ENCODE measurements at regions not wholly inside any gene's neighbourhood (a gene's known extent, or its start where the extent isn't known, plus 50 kb on each side); places are given as distances from the start of the nearest gene placed in this dataset.

- H3K27me3 ChIP-seq (ENCODE audit: insufficient read depth, low read depth, low read length) = no peaks in the 10 kb centered on the region
- H3K9me3 ChIP-seq (ENCODE audit: low read length) = no peaks in the 10 kb centered on the region
- H3K9ac ChIP-seq (ENCODE audit: low read length) = no peak overlapping the region
- H3K4me2 ChIP-seq (ENCODE audit: low read length) = no peak overlapping the region
- H3K36me3 ChIP-seq (ENCODE audit: insufficient read depth, low read length) = no peaks in the 10 kb centered on the region
- no peaks in the 10 kb centered on the region for H3F3A ChIP-seq (ENCODE audit: insufficient read depth, low read length, poor library complexity, severe bottlenecking)
- H4K20me1 ChIP-seq (ENCODE audit: insufficient read depth) = no peaks in the 10 kb centered on the region
- no peaks in the 10 kb centered on the region for H3K9me2 ChIP-seq (ENCODE audit: insufficient read depth, low read length)
- H3K79me2 ChIP-seq (replicated peaks; ENCODE audit: insufficient read depth, low read length) = no peaks in the 10 kb centered on the region
- no peak overlapping the region for H3K4me3 ChIP-seq (ENCODE audit: low read length)
- H3K27ac ChIP-seq (ENCODE audit: low read length) = no peak overlapping the region
- no peak overlapping the region for H2AFZ ChIP-seq (ENCODE audit: low read depth, low read length)
- no peak for TF ChIP-seq MXI1 (conservative IDR thresholded peaks at IDR 0.05; ENCODE audit: poor library complexity, severe bottlenecking)
- no peak for TF ChIP-seq TAF1 (IDR thresholded peaks at IDR 0.05; ENCODE audit: low read depth)
- TF ChIP-seq EP300 (conservative IDR thresholded peaks at IDR 0.05; ENCODE audit: poor library complexity, severe bottlenecking) = no peak
- no peak for TF ChIP-seq EZH2 (IDR thresholded peaks at IDR 0.05; ENCODE audit: borderline replicate concordance, insufficient read depth, low read length, poor library complexity, severe bottlenecking)
- no peak for TF ChIP-seq REST (IDR thresholded peaks at IDR 0.05; ENCODE audit: borderline replicate concordance)
- no peak for TF ChIP-seq POLR2AphosphoS5 (IDR thresholded peaks at IDR 0.05)
- TF ChIP-seq RAD21 (conservative IDR thresholded peaks at IDR 0.05) = no peak
- TF ChIP-seq, protein P1, sequence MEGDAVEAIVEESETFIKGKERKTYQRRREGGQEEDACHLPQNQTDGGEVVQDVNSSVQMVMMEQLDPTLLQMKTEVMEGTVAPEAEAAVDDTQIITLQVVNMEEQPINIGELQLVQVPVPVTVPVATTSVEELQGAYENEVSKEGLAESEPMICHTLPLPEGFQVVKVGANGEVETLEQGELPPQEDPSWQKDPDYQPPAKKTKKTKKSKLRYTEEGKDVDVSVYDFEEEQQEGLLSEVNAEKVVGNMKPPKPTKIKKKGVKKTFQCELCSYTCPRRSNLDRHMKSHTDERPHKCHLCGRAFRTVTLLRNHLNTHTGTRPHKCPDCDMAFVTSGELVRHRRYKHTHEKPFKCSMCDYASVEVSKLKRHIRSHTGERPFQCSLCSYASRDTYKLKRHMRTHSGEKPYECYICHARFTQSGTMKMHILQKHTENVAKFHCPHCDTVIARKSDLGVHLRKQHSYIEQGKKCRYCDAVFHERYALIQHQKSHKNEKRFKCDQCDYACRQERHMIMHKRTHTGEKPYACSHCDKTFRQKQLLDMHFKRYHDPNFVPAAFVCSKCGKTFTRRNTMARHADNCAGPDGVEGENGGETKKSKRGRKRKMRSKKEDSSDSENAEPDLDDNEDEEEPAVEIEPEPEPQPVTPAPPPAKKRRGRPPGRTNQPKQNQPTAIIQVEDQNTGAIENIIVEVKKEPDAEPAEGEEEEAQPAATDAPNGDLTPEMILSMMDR (IDR thresholded peaks at IDR 0.05; ENCODE audit: poor library complexity, severe bottlenecking) = no peak
- no peak for TF ChIP-seq SMC3 (conservative IDR thresholded peaks at IDR 0.05; ENCODE audit: poor library complexity)
These were observed 66.4 kb upstream of the GALNT2 start for GRCh38 chr1:230000493-230001184.

GRCh38 chr1:230002164-230002803 lies 64.8 kb upstream of the GALNT2 start:
- Histone ChIP-seq H4K20me1 (ENCODE audit: insufficient read depth) (no peaks in the 10 kb centered on the region), H2AFZ (ENCODE audit: low read depth, low read length) (no peak overlapping the region), H3K27ac (ENCODE audit: low read length) (no peak overlapping the region), H3K36me3 (ENCODE audit: insufficient read depth, low read length) (no peaks in the 10 kb centered on the region), H3K27me3 (ENCODE audit: insufficient read depth, low read depth, low read length) (no peaks in the 10 kb centered on the region), H3K9me2 (ENCODE audit: insufficient read depth, low read length) (no peaks in the 10 kb centered on the region), H3K9ac (ENCODE audit: low read length) (no peak overlapping the region), H3K9me3 (ENCODE audit: low read length) (no peaks in the 10 kb centered on the region), H3K4me2 (ENCODE audit: low read length) (no peak overlapping the region), H3K79me2 (replicated peaks; ENCODE audit: insufficient read depth, low read length) (no peaks in the 10 kb centered on the region), H3K4me3 (ENCODE audit: low read length) (no peak overlapping the region), H3F3A (ENCODE audit: insufficient read depth, low read length, poor library complexity, severe bottlenecking) (no peaks in the 10 kb centered on the region)
- TF ChIP-seq EZH2 (IDR thresholded peaks at IDR 0.05; ENCODE audit: borderline replicate concordance, insufficient read depth, low read length, poor library complexity, severe bottlenecking) = no peak
- TF ChIP-seq, protein P1 (IDR thresholded peaks at IDR 0.05; ENCODE audit: poor library complexity, severe bottlenecking) = no peak
- TF ChIP-seq RAD21 (conservative IDR thresholded peaks at IDR 0.05) = no peak
- no peak for TF ChIP-seq EP300 (conservative IDR thresholded peaks at IDR 0.05; ENCODE audit: poor library complexity, severe bottlenecking)
- no peak for TF ChIP-seq TAF1 (IDR thresholded peaks at IDR 0.05; ENCODE audit: low read depth)
- no peak for TF ChIP-seq MXI1 (conservative IDR thresholded peaks at IDR 0.05; ENCODE audit: poor library complexity, severe bottlenecking)
- no peak for TF ChIP-seq SMC3 (conservative IDR thresholded peaks at IDR 0.05; ENCODE audit: poor library complexity)
- no peak for TF ChIP-seq REST (IDR thresholded peaks at IDR 0.05; ENCODE audit: borderline replicate concordance)
- no peak for TF ChIP-seq POLR2AphosphoS5 (IDR thresholded peaks at IDR 0.05)
